Right kidney (tissue), 1 donor: ENCODE measurements at regions not wholly inside any gene's neighbourhood (a gene's known extent, or its start where the extent isn't known, plus 50 kb on each side); places are given as distances from the start of the nearest gene placed in this dataset.

Experiments
- DNase-seq: peaks from one replicate; pipeline ENCODE4 v3.0.0-alpha.2; 2016

DNA sequence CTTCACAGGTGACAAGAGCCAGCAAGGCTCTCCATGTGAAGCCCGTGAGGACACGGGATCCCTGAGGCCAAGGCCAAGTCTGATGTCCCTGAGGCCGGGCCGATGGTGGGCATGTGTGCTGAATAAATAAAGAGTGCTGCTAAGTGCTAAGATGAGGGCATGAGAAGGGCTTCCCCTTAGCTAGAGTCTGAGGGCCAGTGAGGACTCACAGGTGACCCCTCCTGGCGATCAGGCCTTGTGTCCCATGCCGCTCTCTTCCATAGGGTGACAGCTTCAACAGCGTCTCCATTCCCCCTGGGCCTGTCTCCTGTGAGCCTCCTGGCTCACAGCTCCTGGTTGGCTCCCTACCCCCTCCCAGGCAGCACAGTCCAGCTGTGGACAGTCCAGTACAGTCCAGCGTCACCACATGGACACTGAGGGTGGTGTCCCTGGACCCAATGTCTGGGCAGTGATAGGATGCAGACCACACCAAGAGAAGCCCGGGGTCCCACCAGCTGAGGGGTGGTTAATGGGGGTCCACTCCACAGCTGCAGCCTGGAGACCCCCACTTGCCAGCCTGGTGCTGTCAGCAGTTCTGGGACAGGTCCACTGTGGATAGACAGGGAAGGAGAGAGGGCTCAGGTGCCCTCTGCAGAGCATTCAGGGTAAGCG lies 1033.2 kb downstream of the TBC1D22A start:
- no peak for DNase-seq

DNA sequence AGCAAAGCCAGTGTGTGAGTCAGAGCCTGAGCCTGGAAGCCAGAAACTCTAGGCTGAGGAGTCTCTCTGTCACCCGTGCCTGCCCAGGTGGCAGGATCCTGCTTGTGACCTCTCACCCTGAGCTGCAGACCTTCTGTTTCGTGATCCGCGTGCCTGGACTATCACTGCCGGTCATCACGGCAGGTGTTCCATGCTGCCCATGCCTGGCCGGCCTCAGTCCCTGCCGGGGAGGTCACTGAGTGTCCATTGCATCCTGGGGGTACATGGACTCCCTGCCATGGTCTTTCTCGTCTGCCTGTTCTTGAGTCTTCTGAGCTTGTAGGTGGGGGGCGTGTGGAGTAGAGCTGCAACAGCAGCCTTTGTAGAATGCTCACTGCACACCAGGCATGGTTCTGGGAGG lies 1032.4 kb downstream of the TBC1D22A start:
- DNase-seq = no peak

DNA sequence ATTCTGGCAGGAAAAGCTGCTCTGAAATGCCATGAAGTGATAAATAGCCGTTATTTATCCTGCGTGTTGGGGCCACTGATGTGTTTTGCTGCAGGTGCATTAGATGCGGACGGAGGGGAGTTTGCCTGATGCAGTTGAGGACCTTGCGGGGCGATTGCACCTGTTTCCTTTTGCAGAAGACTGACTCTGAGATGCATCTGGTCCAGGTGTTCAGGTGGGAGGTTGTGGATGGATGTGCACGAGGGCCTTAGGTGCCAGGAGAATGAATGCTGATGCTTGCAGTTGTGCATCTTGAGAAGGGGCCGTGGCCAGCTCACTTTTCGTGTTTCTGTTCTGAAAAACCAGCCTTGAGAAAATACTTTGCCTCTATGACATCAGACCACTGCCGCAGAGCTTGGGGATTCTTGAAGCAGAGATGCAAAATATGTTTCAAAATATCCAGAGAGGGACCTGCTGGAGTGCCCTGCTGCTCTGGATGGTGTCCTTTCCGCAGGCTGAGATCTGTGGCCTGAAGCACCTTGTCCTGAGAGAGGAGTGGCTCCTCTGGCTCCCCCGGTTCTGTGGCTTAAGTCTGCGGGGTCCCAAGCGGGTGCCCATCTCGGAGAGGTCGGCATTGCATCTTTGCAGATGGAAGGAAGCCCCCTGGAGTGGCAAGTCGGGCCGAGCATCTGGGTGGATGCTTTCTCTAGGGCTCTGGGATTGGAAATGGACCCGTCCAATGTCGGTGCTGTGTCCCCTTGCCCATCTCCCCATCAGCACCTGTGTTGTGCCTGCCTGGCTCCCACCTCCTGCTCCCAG lies 1031.1 kb downstream of the TBC1D22A start:
- DNase-seq = no peak

DNA sequence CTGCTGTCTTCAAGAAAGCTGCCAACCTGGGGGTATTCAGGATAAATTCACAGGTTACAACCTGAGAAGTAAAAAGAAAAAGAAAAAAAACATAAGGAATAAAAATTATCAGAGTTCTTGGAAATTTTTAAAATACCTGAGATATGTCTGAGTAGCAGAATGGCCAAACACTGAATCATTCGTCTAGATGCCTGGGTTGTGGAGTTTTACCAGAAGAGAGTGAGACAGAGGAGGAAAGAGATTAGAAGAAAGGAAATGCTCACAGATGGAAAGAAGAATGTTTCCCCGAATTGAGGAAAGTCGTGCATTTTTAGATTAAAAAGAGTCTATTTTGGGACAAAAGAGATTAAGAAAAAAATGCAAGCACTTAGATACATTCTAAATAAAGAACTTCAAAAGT lies 1026.7 kb downstream of the TBC1D22A start:
- DNase-seq = no peak

GRCh38 chr22:47788461-47788860 lies 1026.0 kb downstream of the TBC1D22A start:
- DNase-seq = no peak

DNA sequence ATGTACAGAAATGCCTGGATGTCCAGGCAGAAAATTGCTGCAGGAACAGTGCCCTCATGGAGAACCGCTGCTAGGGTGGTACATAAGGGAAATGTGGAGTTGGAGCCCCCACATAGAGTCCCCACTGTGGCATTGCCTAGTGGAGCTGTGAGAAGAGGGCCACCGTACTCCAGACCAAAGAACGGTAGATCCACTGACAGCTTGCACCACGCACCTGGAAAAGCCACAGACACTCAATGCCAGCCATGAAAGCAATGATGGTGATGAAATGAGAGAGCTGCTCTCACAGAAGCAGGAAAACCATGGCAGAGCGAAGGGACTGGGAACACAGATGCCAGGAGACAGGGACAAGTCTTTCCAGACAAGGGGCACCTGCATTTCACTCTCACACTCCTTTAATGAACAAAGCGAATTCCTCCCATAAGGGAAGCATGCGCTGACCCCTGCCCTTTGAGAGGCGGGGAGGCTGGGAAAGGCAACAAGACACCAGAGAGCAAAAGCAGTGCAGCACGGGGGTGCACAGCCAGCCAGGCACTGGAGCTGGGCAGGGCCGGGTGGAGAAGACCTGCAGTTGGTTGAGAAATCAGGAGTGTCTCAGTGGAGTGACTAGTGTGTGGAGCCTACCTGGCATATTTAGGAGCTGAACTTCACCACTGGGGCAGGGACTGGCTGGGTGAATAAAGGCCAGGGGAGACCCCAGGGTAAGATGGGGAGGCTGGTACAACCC lies 1025.2 kb downstream of the TBC1D22A start:
- DNase-seq = no peak

GRCh38 chr22:47786650-47787290 lies 1024.3 kb downstream of the TBC1D22A start:
- DNase-seq = no peak

DNA sequence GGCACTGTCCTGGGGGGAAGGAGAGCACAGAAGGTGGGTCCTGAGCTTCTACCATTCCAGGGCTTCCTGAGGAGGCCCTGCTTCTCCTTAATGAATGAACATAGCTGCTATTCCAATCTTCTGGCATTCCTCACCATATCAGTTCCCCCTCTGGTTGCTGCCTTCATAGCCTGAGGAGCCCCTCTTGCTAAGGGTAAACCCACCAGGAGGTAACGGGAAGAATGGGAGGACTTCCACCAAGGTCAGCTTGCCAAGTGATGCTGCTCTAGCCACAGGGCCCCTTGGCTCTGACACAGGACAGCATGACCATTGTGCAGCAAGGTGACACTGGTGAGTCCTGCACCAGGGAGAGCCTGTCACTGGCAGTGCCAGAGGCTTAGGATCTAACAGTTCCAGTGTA lies 1022.5 kb downstream of the TBC1D22A start:
- DNase-seq = no peak

- no peak for DNase-seq
These were observed 1022.0 kb downstream of the TBC1D22A start for GRCh38 chr22:47784367-47784983.

GRCh38 chr22:47783433-47784366 lies 1021.2 kb downstream of the TBC1D22A start:
- no peak for DNase-seq

GRCh38 chr22:47782328-47783075 lies 1020.1 kb downstream of the TBC1D22A start:
- DNase-seq = no peak

DNA sequence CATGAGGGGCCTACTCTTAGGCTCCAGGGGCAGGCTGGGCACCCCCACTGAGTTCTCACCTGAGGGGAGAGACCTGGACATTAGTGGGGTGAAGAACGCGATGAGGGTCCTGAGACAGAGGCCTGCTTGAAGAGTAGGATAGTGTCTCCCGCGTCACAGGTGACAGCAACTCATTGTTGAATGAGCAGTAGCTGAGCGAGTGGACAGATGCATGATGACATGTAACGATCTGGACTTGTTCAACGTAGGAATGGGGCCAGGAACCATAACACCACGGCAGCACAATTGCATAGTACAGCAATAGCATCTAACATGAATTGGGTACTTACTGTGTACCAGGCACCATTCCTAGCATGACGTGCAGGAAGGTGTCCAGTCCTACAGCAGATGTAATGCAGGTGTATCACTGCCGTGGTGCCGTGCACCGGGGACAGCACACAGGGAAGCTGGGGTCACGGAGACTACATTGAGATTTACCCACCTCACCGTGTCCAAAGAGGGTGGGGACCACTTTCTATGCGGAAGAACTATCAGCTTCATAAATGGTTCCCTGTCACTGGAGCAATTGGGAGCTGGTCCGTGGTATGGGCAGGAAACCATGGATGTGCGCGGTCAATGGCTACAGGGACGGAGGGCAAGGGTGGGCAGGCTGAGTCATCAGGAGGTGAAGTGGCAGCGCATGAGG lies 1019.1 kb downstream of the TBC1D22A start:
- DNase-seq = no peak

GRCh38 chr22:47781024-47781423 lies 1018.6 kb downstream of the TBC1D22A start:
- DNase-seq = no peak

DNA sequence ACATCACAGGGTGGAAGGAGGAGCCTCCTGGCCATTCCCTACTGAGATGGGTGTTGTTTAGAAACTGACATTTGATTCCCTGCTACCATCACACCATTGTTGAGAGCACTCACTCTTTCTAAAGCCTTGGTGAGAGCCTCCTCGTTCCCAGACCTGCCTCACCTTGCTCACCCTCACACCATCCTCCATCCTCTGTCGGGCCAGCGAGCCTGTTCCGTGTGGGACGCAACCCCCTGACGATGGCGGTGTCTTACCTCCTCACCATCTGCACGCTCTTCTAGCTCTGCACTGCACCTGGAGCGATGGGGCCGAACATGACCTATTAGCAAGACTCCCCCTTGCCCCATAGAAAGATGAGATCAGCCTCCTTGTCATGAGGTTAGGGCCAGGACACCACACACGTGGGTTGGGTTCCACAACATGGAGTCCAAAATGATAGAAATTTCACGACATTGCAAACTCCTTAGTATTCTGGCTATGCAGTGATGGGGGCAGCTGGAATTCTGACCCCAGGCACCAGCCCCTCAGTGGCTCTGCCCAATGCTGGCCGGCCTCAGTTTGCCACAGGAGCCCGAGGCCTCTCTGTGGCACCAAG lies 1017.9 kb downstream of the TBC1D22A start:
- no peak for DNase-seq

- DNase-seq = no peak
These were observed 1017.0 kb downstream of the TBC1D22A start for GRCh38 chr22:47779474-47779873.

DNA sequence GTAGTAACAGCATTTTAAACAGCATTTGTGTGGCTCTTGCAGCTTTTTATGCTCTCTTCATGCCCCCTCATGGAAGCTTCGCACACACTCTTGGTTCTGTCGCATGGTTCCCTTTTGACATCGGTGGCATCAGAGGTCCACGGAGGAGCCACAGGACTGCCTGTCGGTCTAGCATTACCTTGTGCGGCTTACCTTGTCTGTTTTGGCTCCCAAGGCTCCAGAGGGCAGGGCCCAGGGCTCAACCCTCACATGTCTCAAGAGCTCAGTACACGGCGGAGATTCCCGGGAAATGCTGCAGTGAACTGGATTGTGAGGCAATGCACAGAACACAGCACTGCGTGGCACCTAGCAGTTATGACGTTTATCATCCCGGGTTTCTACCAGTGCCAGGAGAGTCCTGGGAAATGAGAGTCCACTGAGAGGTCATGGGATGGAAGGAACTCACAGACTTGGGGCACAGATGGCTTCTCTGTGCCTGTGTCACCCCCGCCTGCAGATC lies 1015.8 kb downstream of the TBC1D22A start:
- no peak for DNase-seq

GRCh38 chr22:47777426-47777825 lies 1015.0 kb downstream of the TBC1D22A start:
- DNase-seq = no peak

DNA sequence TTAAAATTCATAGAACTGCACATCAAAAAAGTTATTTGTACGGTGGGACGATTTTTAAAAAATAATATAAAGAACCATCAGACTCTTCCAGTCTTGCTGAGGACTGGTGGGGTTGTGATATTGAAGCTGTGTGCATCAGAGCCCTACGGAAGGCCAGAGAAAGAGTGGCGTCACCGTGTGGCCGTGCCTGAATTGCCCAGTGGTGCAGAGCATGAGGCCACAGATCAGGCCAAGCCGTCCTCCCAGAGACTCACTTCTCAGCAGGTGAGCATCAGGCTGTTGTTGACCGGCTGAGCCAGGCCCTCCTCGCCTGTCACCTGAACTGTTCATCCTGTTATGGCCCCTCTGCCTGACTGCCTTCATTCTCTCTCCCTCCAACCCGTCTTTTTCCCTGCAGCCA lies 1013.9 kb downstream of the TBC1D22A start:
- no peak for DNase-seq

GRCh38 chr22:47775686-47776085 lies 1013.2 kb downstream of the TBC1D22A start:
- no peak for DNase-seq
